ENCODE measurements at regions not wholly inside any gene's neighbourhood (a gene's known extent, or its start where the extent isn't known, plus 50 kb on each side); places are given as distances from the start of the nearest gene placed in this dataset.

DNA sequence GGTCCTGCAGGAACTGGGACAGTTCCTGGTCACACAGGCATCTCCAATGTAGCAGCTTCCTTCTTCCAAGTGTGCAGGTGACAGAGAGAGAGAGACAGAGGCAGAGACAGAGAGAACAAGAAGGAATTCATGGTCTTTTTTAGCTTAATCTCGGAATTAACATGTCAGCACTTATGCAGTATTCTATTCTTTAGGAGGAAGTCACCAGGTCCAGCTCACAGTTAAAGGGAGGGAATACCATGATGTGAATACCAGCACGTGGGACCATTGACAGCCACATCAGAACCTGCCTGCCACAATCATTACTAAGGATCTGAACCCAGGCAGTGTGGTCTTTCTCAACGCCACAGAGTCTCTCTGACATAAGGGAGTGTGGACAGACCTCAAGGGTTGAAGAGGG is 341.6 kb downstream of the MN1 start:
- Histone ChIP-seq H3K36me3 (ENCODE audit: control insufficient read depth, insufficient read depth, low read length) (no peaks in the 10 kb centered on the region), H3K9ac (no peak overlapping the region), H3K79me2 (no peaks in the 10 kb centered on the region), H3K4me1 (no peaks in the 10 kb centered on the region), H3K4me2 (ENCODE audit: low read length) (no peak overlapping the region), H3K4me3 (ENCODE audit: low read depth, low read length) (no peak overlapping the region), H3K27me3 (ENCODE audit: control insufficient read depth, insufficient read depth, low read length) (no peaks in the 10 kb centered on the region), H3K9me3 (ENCODE audit: control insufficient read depth, low read length) (no peaks in the 10 kb centered on the region), H2AFZ (no peak overlapping the region), H3K27ac (no peak overlapping the region)
- TF ChIP-seq CTCF (IDR thresholded peaks at IDR 0.05) = no peak

DNA sequence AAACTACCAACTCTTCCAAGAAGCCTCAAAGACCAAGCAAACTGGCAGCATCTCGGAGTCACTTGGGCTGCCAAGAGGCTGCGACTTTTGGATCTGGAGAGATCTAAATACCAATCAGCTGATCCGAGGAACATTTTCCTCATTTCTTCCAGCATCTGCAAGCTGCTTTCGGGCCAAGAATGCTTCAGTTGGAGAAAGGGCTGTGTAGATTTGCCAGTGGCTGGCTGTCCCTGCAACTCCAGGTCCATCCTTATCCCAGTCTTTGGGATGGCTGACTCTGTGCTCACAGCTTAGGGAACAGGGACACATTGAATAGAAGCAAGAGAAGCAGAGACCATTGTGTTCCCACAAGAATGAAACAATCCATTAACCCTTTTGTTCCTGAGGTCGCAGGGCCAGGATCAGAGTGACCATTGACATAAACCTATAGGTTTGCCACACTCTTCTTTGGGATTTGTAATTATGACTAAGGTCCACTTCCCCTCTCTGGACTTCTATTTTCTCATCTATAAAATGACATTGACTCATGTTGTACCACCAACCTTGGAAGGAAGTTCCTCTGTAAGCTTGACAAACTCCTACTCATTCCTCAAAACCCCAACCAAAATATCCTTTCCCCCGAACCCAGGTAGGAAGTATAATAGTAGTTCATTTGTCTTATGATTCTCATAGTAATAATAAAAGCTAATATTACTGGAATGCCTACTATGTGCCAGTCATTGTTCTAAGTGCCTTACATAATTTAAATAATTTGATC is 340.8 kb downstream of the MN1 start:
- no peaks in the 10 kb centered on the region for H3K9me3 ChIP-seq (ENCODE audit: control insufficient read depth, low read length)
- H3K4me1 ChIP-seq = no peaks in the 10 kb centered on the region
- no peaks in the 10 kb centered on the region for H3K36me3 ChIP-seq (ENCODE audit: control insufficient read depth, insufficient read depth, low read length)
- H3K79me2 ChIP-seq = no peaks in the 10 kb centered on the region
- no peak overlapping the region for H3K27ac ChIP-seq
- no peak overlapping the region for H3K4me2 ChIP-seq (ENCODE audit: low read length)
- no peak for TF ChIP-seq CTCF (IDR thresholded peaks at IDR 0.05)
- no peaks in the 10 kb centered on the region for H3K27me3 ChIP-seq (ENCODE audit: control insufficient read depth, insufficient read depth, low read length)
- H3K4me3 ChIP-seq (ENCODE audit: low read depth, low read length) = no peak overlapping the region
- no peak overlapping the region for H2AFZ ChIP-seq
- no peak overlapping the region for H3K9ac ChIP-seq

GRCh38 chr22:27461470-27461869 is 340.1 kb downstream of the MN1 start:
- Histone ChIP-seq H3K4me2 (ENCODE audit: low read length) (no peak overlapping the region), H3K79me2 (no peaks in the 10 kb centered on the region), H3K27ac (no peak overlapping the region), H3K4me3 (ENCODE audit: low read depth, low read length) (no peak overlapping the region), H3K9me3 (ENCODE audit: control insufficient read depth, low read length) (no peaks in the 10 kb centered on the region), H3K36me3 (ENCODE audit: control insufficient read depth, insufficient read depth, low read length) (no peaks in the 10 kb centered on the region), H3K27me3 (ENCODE audit: control insufficient read depth, insufficient read depth, low read length) (no peaks in the 10 kb centered on the region), H3K9ac (no peak overlapping the region), H2AFZ (no peak overlapping the region), H3K4me1 (no peaks in the 10 kb centered on the region)
- no peak for TF ChIP-seq CTCF (IDR thresholded peaks at IDR 0.05)

DNA sequence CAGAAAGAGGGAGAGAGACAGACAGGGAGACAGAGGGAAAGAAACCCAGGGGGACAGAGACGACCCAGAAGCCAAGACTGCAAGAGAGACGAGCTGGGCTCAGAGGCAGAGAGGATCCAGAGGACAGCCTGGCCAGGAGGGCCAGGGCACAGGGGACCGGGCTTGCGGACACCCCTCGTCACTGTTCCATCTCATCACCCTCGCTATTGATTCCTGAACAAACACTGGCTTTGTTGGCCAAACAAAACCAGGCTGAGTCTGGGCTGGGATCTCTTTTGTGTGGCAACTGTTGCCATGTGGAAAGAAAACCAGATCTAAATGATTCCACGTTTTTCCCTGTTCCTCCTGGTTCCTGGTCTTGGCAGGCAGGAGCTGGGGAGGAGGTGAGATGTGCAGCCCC is 339.4 kb downstream of the MN1 start:
- Histone ChIP-seq H3K4me2 (ENCODE audit: low read length) (no peak overlapping the region), H3K79me2 (no peaks in the 10 kb centered on the region), H3K4me1 (no peaks in the 10 kb centered on the region), H3K4me3 (ENCODE audit: low read depth, low read length) (no peak overlapping the region), H3K27ac (no peak overlapping the region), H3K36me3 (ENCODE audit: control insufficient read depth, insufficient read depth, low read length) (no peaks in the 10 kb centered on the region), H3K9ac (no peak overlapping the region), H3K9me3 (ENCODE audit: control insufficient read depth, low read length) (no peaks in the 10 kb centered on the region), H2AFZ (no peak overlapping the region), H3K27me3 (ENCODE audit: control insufficient read depth, insufficient read depth, low read length) (no peaks in the 10 kb centered on the region)
- TF ChIP-seq CTCF (IDR thresholded peaks at IDR 0.05) = no peak

GRCh38 chr22:27463121-27463660 is 338.4 kb downstream of the MN1 start:
- Histone ChIP-seq H3K4me3 (ENCODE audit: low read depth, low read length) (no peak overlapping the region), H3K27ac (no peak overlapping the region), H2AFZ (no peak overlapping the region), H3K4me1 (no peaks in the 10 kb centered on the region), H3K9me3 (ENCODE audit: control insufficient read depth, low read length) (no peaks in the 10 kb centered on the region), H3K9ac (no peak overlapping the region), H3K79me2 (no peaks in the 10 kb centered on the region), H3K4me2 (ENCODE audit: low read length) (no peak overlapping the region), H3K36me3 (ENCODE audit: control insufficient read depth, insufficient read depth, low read length) (no peaks in the 10 kb centered on the region), H3K27me3 (ENCODE audit: control insufficient read depth, insufficient read depth, low read length) (no peaks in the 10 kb centered on the region)
- TF ChIP-seq CTCF (IDR thresholded peaks at IDR 0.05) = no peak
